Activated CD8-positive, alpha-beta T cell treated with anti-CD3 and anti-CD28 coated beads for 36 hours (primary cell): ENCODE measurements at regions not wholly inside any gene's neighbourhood (a gene's known extent, or its start where the extent isn't known, plus 50 kb on each side); places are given as distances from the start of the nearest gene placed in this dataset.
A peak's percentile ranks its signal among the peaks of the same experiment; 100 is the strongest.

Source experiments
- ATAC-seq: fragments of 200-7000 bp; cut with Tn5 transposase; one replicate; pipeline ENCODE4 v1.10.0; 2021; ENCODE audit warnings: mild to moderate bottlenecking, moderate library complexity
- CTCF ChIA-PET: fragments of 350-600 bp; sonication (Branson Sonifier 250); formaldehyde crosslinking; loops from one replicate; lab custom pipeline; 2021; ENCODE audit warnings: antibody characterized with exemption; lab: Charles Lee
- POLR2A ChIA-PET: fragments of 350-600 bp; sonication (Branson Sonifier 250); formaldehyde crosslinking; loops from one replicate; lab custom pipeline; 2021; ENCODE audit warnings: antibody characterized with exemption; lab: Charles Lee
- DNase-seq: peaks from one replicate; pipeline ENCODE4 v3.0.0-alpha.2; 2020
- H3K27ac Mint-ChIP-seq: one replicate; pipeline ENCODE4 v1.8.0; 2021; ENCODE audit warnings: mild to moderate bottlenecking, mixed read lengths
- H3K27me3 Mint-ChIP-seq: one replicate; pipeline ENCODE4 v1.8.0; 2021; ENCODE audit warnings: mixed read lengths
- H3K36me3 Mint-ChIP-seq: one replicate; pipeline ENCODE4 v1.8.0; 2021; ENCODE audit warnings: low read depth, mixed read lengths
- H3K4me1 Mint-ChIP-seq: one replicate; pipeline ENCODE4 v1.8.0; 2021; ENCODE audit warnings: low read depth, mixed read lengths
- H3K4me3 Mint-ChIP-seq: one replicate; pipeline ENCODE4 v1.8.0; 2021; ENCODE audit warnings: mild to moderate bottlenecking, moderate library complexity, mixed read lengths
- H3K9me3 Mint-ChIP-seq: one replicate; pipeline ENCODE4 v1.8.0; 2021; ENCODE audit warnings: mixed read lengths
- CTCF ChIP-seq: fragments of 200-600 bp; IDR thresholded peaks from one replicate; pipeline ENCODE4 v1.8.0; 2022; ENCODE audit warnings: antibody characterized with exemption, mild to moderate bottlenecking
- intact Hi-C: fragments of 100-400 bp; cut with micrococcal nuclease; formaldehyde crosslinking; loops from one replicate; pipeline ENCODE4 v1.10.0; 2022

GRCh38 chr14:98280436-98280835 lies 991.6 kb downstream of the BCL11B start:
- ATAC-seq (no peak), DNase-seq (no peak)
- ChIA-PET CTCF (no interaction called here), POLR2A (interaction anchor here (1.0 kb wide), 1 partner anchor 28 kb away, joined by 3 read pairs; no protein-coding TSS in a partner anchor)
- TF ChIP-seq CTCF, result no peak
- Mint-ChIP-seq H3K4me1 (peaks cover 4% of the 10 kb centered on the region), H3K36me3 (no peaks in the 10 kb centered on the region), H3K4me3 (no peak overlapping the region), H3K27ac (no peak overlapping the region), H3K9me3 (peaks cover 10% of the 10 kb centered on the region), H3K27me3 (no peaks in the 10 kb centered on the region)
- intact Hi-C loops, result no loop called here

GRCh38 chr14:98288825-98289224 lies 983.2 kb downstream of the BCL11B start:
- POLR2A ChIA-PET, result interaction anchor here (0.9 kb wide), 1 partner anchor 10 kb away, joined by 3 read pairs; no protein-coding TSS in a partner anchor
- H3K27me3 Mint-ChIP-seq, result no peaks in the 10 kb centered on the region
- TF ChIP-seq CTCF, result no peak
- ATAC-seq (no peak), DNase-seq (no peak)
- H3K27ac Mint-ChIP-seq, result no peak overlapping the region
- H3K4me1 Mint-ChIP-seq, result peaks cover 2% of the 10 kb centered on the region
- CTCF ChIA-PET, result no interaction called here
- intact Hi-C loops, result no loop called here
- no peaks in the 10 kb centered on the region for H3K36me3 Mint-ChIP-seq
- H3K9me3 Mint-ChIP-seq, result peaks cover 9% of the 10 kb centered on the region
- no peak overlapping the region for H3K4me3 Mint-ChIP-seq

GRCh38 chr14:98290596-98290995 lies 981.4 kb downstream of the BCL11B start:
- no peaks in the 10 kb centered on the region for H3K27me3 Mint-ChIP-seq
- no peaks in the 10 kb centered on the region for H3K36me3 Mint-ChIP-seq
- H3K9me3 Mint-ChIP-seq, result peaks cover 6% of the 10 kb centered on the region
- no peak overlapping the region for H3K27ac Mint-ChIP-seq
- no peak for TF ChIP-seq CTCF
- DNase-seq, result peak; percentile 10
- no peak for ATAC-seq
- no peaks in the 10 kb centered on the region for H3K4me1 Mint-ChIP-seq
- intact Hi-C loops, result no loop called here
- POLR2A ChIA-PET, result interaction anchor here (0.6 kb wide), 1 partner anchor 46 kb away, joined by 3 read pairs; no protein-coding TSS in a partner anchor
- CTCF ChIA-PET, result no interaction called here
- H3K4me3 Mint-ChIP-seq, result no peak overlapping the region

GRCh38 chr14:98292191-98292590 lies 979.8 kb downstream of the BCL11B start:
- H3K27ac Mint-ChIP-seq, result no peak overlapping the region
- ChIA-PET POLR2A (no interaction called here), CTCF (no interaction called here)
- no peak for TF ChIP-seq CTCF
- no peaks in the 10 kb centered on the region for H3K36me3 Mint-ChIP-seq
- H3K4me1 Mint-ChIP-seq, result no peaks in the 10 kb centered on the region
- H3K27me3 Mint-ChIP-seq, result no peaks in the 10 kb centered on the region
- H3K9me3 Mint-ChIP-seq, result no peaks in the 10 kb centered on the region
- DNase-seq (no peak), ATAC-seq (no peak)
- no peak overlapping the region for H3K4me3 Mint-ChIP-seq
- intact Hi-C loops, result no loop called here

GRCh38 chr14:98293576-98293975 lies 978.4 kb downstream of the BCL11B start:
- Mint-ChIP-seq H3K27me3 (no peaks in the 10 kb centered on the region), H3K4me3 (no peak overlapping the region), H3K27ac (no peak overlapping the region), H3K36me3 (no peaks in the 10 kb centered on the region), H3K4me1 (no peaks in the 10 kb centered on the region), H3K9me3 (no peaks in the 10 kb centered on the region)
- ChIA-PET POLR2A (interaction anchor here (1.1 kb wide), 1 partner anchor 17 kb away, joined by 4 read pairs; no protein-coding TSS in a partner anchor), CTCF (no interaction called here)
- intact Hi-C loops, result no loop called here
- DNase-seq, result no peak
- no peak for TF ChIP-seq CTCF
- ATAC-seq, result no peak
